Endothelial cell of umbilical vein (primary cell): ENCODE measurements at regions not wholly inside any gene's neighbourhood (a gene's known extent, or its start where the extent isn't known, plus 50 kb on each side); places are given as distances from the start of the nearest gene placed in this dataset.

Experiments
- EZH2 ChIP-seq: IDR thresholded peaks from 2 replicates; pipeline ENCODE4 v1.6.1; 2012; ENCODE audit warnings: borderline replicate concordance, low read depth, mild to moderate bottlenecking, moderate library complexity, low read length, inconsistent platforms; ENCODE audit not compliant: severe bottlenecking
- FOS ChIP-seq: IDR thresholded peaks from 2 replicates; pipeline ENCODE4 v1.6.1; 2011; ENCODE audit warnings: mild to moderate bottlenecking, low read length, moderate library complexity, borderline replicate concordance; ENCODE audit not compliant: insufficient read depth
- GATA2 ChIP-seq: IDR thresholded peaks from 2 replicates; pipeline ENCODE4 v1.7.0; 2011; ENCODE audit warnings: low read depth, mild to moderate bottlenecking, moderate library complexity, mixed read lengths, low read length; ENCODE audit not compliant: insufficient read length, insufficient read depth
- JUN ChIP-seq: IDR thresholded peaks from 2 replicates; pipeline ENCODE4 v1.6.1; 2011; ENCODE audit warnings: borderline replicate concordance, low read depth; ENCODE audit not compliant: insufficient read length, insufficient read depth
- MYC ChIP-seq: IDR thresholded peaks from one replicate; pipeline ENCODE4 v1.6.1; 2011; ENCODE audit warnings: mild to moderate bottlenecking, low read depth, low read length
- POLR2A ChIP-seq: IDR thresholded peaks from 2 replicates; pipeline ENCODE4 v1.6.1; 2012; ENCODE audit warnings: low read depth, mild to moderate bottlenecking, control low read depth, low read length
- POLR2AphosphoS5 ChIP-seq: IDR thresholded peaks from 2 replicates; pipeline ENCODE4 v1.6.1; 2012; ENCODE audit warnings: low read depth, mild to moderate bottlenecking, control low read depth, low read length, moderate library complexity; ENCODE audit not compliant: insufficient read depth
- TF ChIP-seq, protein P1 (sequence below), 2 donors: IDR thresholded peaks; 1 replicate in 1 of 2; 2 replicates in 1 of 2; pipeline ENCODE4 v1.5.1; 2011; ENCODE audit warnings: low read length in 2 of 2, mild to moderate bottlenecking in 2 of 2, moderate library complexity in 2 of 2, control low read depth in 1 of 2, inconsistent platforms in 1 of 2, low read depth in 1 of 2; ENCODE audit not compliant: insufficient read depth in 1 of 2; ENCODE audit errors: extremely low read depth in 1 of 2
- TF ChIP-seq, protein P2 (sequence below): IDR thresholded peaks from 2 replicates; pipeline ENCODE4 v1.6.1; 2011; ENCODE audit not compliant: insufficient read depth, insufficient read length

DNA sequence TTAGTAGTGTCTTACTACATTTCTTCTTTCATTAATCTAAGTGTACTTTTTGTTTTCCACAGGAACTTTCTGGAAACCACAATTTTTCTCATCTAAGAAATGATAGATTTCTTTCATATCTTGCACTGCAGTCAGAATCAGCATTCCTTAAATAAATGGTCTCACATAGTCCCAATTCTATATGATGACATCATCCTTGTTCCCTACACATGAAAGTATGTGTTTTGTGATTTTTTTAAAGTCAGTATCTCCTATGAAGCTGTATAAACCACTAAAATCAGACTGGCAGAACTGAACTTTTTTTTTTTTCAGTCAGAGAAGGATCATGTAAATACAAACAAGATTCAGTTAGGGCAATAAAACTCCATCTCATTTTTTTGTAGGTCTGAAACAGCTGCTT, 742.6 kb upstream of the CXADR start:
- TF ChIP-seq, protein P1, sequence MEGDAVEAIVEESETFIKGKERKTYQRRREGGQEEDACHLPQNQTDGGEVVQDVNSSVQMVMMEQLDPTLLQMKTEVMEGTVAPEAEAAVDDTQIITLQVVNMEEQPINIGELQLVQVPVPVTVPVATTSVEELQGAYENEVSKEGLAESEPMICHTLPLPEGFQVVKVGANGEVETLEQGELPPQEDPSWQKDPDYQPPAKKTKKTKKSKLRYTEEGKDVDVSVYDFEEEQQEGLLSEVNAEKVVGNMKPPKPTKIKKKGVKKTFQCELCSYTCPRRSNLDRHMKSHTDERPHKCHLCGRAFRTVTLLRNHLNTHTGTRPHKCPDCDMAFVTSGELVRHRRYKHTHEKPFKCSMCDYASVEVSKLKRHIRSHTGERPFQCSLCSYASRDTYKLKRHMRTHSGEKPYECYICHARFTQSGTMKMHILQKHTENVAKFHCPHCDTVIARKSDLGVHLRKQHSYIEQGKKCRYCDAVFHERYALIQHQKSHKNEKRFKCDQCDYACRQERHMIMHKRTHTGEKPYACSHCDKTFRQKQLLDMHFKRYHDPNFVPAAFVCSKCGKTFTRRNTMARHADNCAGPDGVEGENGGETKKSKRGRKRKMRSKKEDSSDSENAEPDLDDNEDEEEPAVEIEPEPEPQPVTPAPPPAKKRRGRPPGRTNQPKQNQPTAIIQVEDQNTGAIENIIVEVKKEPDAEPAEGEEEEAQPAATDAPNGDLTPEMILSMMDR (IDR thresholded peaks at IDR 0.05; ENCODE audit: extremely low read depth in 1 of 2, insufficient read depth in 1 of 2, low read depth in 1 of 2, low read length in 2 of 2) = no peak
- TF ChIP-seq POLR2A = no peak
- TF ChIP-seq POLR2AphosphoS5 = no peak
- TF ChIP-seq EZH2 = no peak
- no peak for TF ChIP-seq MYC
- TF ChIP-seq, protein P2, sequence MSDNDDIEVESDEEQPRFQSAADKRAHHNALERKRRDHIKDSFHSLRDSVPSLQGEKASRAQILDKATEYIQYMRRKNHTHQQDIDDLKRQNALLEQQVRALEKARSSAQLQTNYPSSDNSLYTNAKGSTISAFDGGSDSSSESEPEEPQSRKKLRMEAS = no peak
- no peak for TF ChIP-seq FOS
- peak; percentile 27 for TF ChIP-seq JUN
- TF ChIP-seq GATA2 = no peak
